Left renal pelvis (tissue), 4 donors: ENCODE measurements at regions not wholly inside any gene's neighbourhood (a gene's known extent, or its start where the extent isn't known, plus 50 kb on each side); places are given as distances from the start of the nearest gene placed in this dataset.

ENCODE experiments used
- DNase-seq, 4 donors: peaks; one replicate each; pipeline ENCODE4 v3.0.0-alpha.2; 2013; ENCODE audit warnings: low read depth in 4 of 4, low spot score in 3 of 4

- DNase-seq, result no peak
Measured at GRCh38 chr1:81032973-81033425, 767.7 kb upstream of the ADGRL2 start.

- DNase-seq, result no peak
Measured at GRCh38 chr1:81032374-81032773, 768.4 kb upstream of the ADGRL2 start.

GRCh38 chr1:81030441-81030840, 770.3 kb upstream of the ADGRL2 start:
- DNase-seq, result no peak

GRCh38 chr1:81029266-81029665, 771.5 kb upstream of the ADGRL2 start:
- DNase-seq, result no peak

GRCh38 chr1:81023187-81023724, 777.5 kb upstream of the ADGRL2 start:
- DNase-seq, result no peak

GRCh38 chr1:81021134-81021533, 779.6 kb upstream of the ADGRL2 start:
- DNase-seq, result no peak

- no peak for DNase-seq
Measured at GRCh38 chr1:81020506-81020905, 780.2 kb upstream of the ADGRL2 start.

- no peak for DNase-seq
Measured at GRCh38 chr1:81010126-81010525, 790.6 kb upstream of the ADGRL2 start.

- DNase-seq, result no peak
Measured at GRCh38 chr1:81008293-81008692, 792.4 kb upstream of the ADGRL2 start.

- DNase-seq, result no peak
Measured at GRCh38 chr1:81007024-81007423, 793.7 kb upstream of the ADGRL2 start.

- DNase-seq, result no peak
Measured at GRCh38 chr1:81006502-81006901, 794.2 kb upstream of the ADGRL2 start.

- DNase-seq, result no peak
Measured at GRCh38 chr1:81004011-81004410, 796.7 kb upstream of the ADGRL2 start.

GRCh38 chr1:80994934-80995333, 805.8 kb upstream of the ADGRL2 start:
- DNase-seq, result no peak

- no peak for DNase-seq
Measured at GRCh38 chr1:80994038-80994437, 806.7 kb upstream of the ADGRL2 start.

- no peak for DNase-seq
Measured at GRCh38 chr1:80993154-80993980, 807.4 kb upstream of the ADGRL2 start.

GRCh38 chr1:80989455-80989854, 811.3 kb upstream of the ADGRL2 start:
- no peak for DNase-seq

GRCh38 chr1:80988926-80989325, 811.8 kb upstream of the ADGRL2 start:
- no peak for DNase-seq

- no peak for DNase-seq
Measured at GRCh38 chr1:80987824-80988223, 812.9 kb upstream of the ADGRL2 start.

GRCh38 chr1:80987106-80987505, 813.6 kb upstream of the ADGRL2 start:
- no peak for DNase-seq

GRCh38 chr1:80982831-80983230, 817.9 kb upstream of the ADGRL2 start:
- no peak for DNase-seq

- DNase-seq, result no peak
Measured at GRCh38 chr1:80973101-80973500, 827.6 kb upstream of the ADGRL2 start.

- DNase-seq, result no peak
Measured at GRCh38 chr1:80966266-80966665, 834.5 kb upstream of the ADGRL2 start.
